B cell (primary cell): ENCODE measurements at regions not wholly inside any gene's neighbourhood (a gene's known extent, or its start where the extent isn't known, plus 50 kb on each side); places are given as distances from the start of the nearest gene placed in this dataset.

Experiments
- ATAC-seq: fragments of 200-7000 bp; cut with Tn5 transposase; one replicate; pipeline ENCODE4 v1.10.0; 2021; ENCODE audit warnings: low read depth, mild to moderate bottlenecking, moderate number of reproducible peaks, moderate library complexity
- CTCF ChIA-PET: fragments of 350-600 bp; sonication (Branson Sonifier 250); formaldehyde crosslinking; loops from one replicate; lab custom pipeline; 2021; ENCODE audit warnings: antibody characterized with exemption, inconsistent platforms; lab: Charles Lee
- POLR2A ChIA-PET: fragments of 350-600 bp; sonication (Branson Sonifier 250); formaldehyde crosslinking; loops from one replicate; lab custom pipeline; 2021; ENCODE audit warnings: antibody characterized with exemption; lab: Charles Lee
- DNase-seq: peaks from one replicate; pipeline ENCODE4 v3.0.0; 2013
- H2AFZ ChIP-seq: 2 replicates; pipeline ENCODE4 v1.6.1; 2012; ENCODE audit warnings: mild to moderate bottlenecking, low read depth, low read length; ENCODE audit not compliant: insufficient read depth, poor library complexity, severe bottlenecking
- H3K27ac ChIP-seq, 2 donors: 1 replicate in 1 of 2; 2 replicates in 1 of 2; pipeline ENCODE4 v1.5.1; 2012 to 2013; ENCODE audit warnings: low read length in 2 of 2, mild to moderate bottlenecking in 2 of 2, moderate library complexity in 1 of 2
- H3K27me3 ChIP-seq, 4 experiments: fragments of 200-600 bp in 1 of 4; sonication (generic) in 1 of 4; replicated peaks in 1 of 4; 1 replicate in 2 of 4; 2 replicates in 2 of 4; pipeline versions ENCODE4 v1.6.1 to v1.7.0; 2013 to 2016; ENCODE audit warnings: low read length in 3 of 4, mild to moderate bottlenecking in 2 of 4, mixed read lengths in 1 of 4, moderate library complexity in 1 of 4; ENCODE audit not compliant: insufficient read depth in 4 of 4, control insufficient read depth in 3 of 4; ENCODE audit errors: control extremely low read depth in 1 of 4
- H3K36me3 ChIP-seq, 2 experiments: replicated peaks in 1 of 2; 1 replicate in 1 of 2; 2 replicates in 1 of 2; pipeline versions ENCODE4 v1.6.1 to v1.7.1; 2013; ENCODE audit warnings: low read length in 1 of 2; ENCODE audit not compliant: insufficient read depth in 2 of 2, control insufficient read depth in 1 of 2; ENCODE audit errors: control extremely low read depth in 1 of 2, extremely low read depth in 1 of 2
- H3K4me1 ChIP-seq, 2 donors: fragments of 200-600 bp in 1 of 2; sonication (generic) in 1 of 2; 1 replicate in 1 of 2; 2 replicates in 1 of 2; pipeline versions ENCODE4 v1.5.1 to v1.6.1; 2013 to 2017; ENCODE audit warnings: low read length in 2 of 2; ENCODE audit not compliant: control insufficient read depth in 2 of 2, insufficient read depth in 2 of 2
- H3K4me2 ChIP-seq: replicated peaks from 2 replicates; pipeline ENCODE3; 2012; ENCODE audit warnings: mild to moderate bottlenecking, low read depth, low read length; ENCODE audit not compliant: poor library complexity, severe bottlenecking
- H3K4me3 ChIP-seq, 5 experiments: fragments of 200-600 bp in 1 of 5; sonication (generic) in 1 of 5; 1 replicate in 3 of 5; 2 replicates in 2 of 5; pipeline versions ENCODE4 v1.5.1 to v1.7.0; 2011 to 2016; ENCODE audit warnings: low read length in 4 of 5, mild to moderate bottlenecking in 4 of 5, low read depth in 2 of 5, control low read depth in 1 of 5, moderate library complexity in 1 of 5; ENCODE audit not compliant: insufficient read depth in 1 of 5; ENCODE audit errors: control extremely low read depth in 1 of 5, extremely low read depth in 1 of 5
- H3K79me2 ChIP-seq: fragments of 200-600 bp; sonication (generic); one replicate; pipeline ENCODE4 v1.6.0; 2016; ENCODE audit warnings: low read length; ENCODE audit not compliant: control insufficient read depth, insufficient read depth
- H3K9ac ChIP-seq: fragments of 200-600 bp; sonication (generic); 2 replicates; pipeline ENCODE4 v1.6.1; 2017; ENCODE audit warnings: mild to moderate bottlenecking, low read length, moderate library complexity
- H3K9me3 ChIP-seq, 3 donors: one replicate each; pipeline versions ENCODE4 v1.6.1 to v1.7.1; 2013; ENCODE audit warnings: low read length in 2 of 3; ENCODE audit not compliant: control insufficient read depth in 2 of 3, insufficient read depth in 1 of 3; ENCODE audit errors: control extremely low read depth in 1 of 3
- H4K20me1 ChIP-seq: 2 replicates; pipeline ENCODE4 v1.6.0; 2012; ENCODE audit warnings: mild to moderate bottlenecking, low read length; ENCODE audit not compliant: insufficient read depth, control insufficient read depth, poor library complexity, severe bottlenecking
- H3K27ac Mint-ChIP-seq: one replicate; pipeline ENCODE4 v1.8.0; 2021; ENCODE audit warnings: mixed read lengths
- H3K27me3 Mint-ChIP-seq: one replicate; pipeline ENCODE4 v1.8.0; 2021; ENCODE audit warnings: mixed read lengths
- H3K4me1 Mint-ChIP-seq: one replicate; pipeline ENCODE4 v1.8.0; 2021; ENCODE audit warnings: mixed read lengths
- H3K4me3 Mint-ChIP-seq: one replicate; pipeline ENCODE4 v1.8.0; 2021; ENCODE audit warnings: mixed read lengths
- H3K9me3 Mint-ChIP-seq: one replicate; pipeline ENCODE4 v1.8.0; 2022; ENCODE audit warnings: mixed read lengths; ENCODE audit not compliant: insufficient read depth
- CTCF ChIP-seq: fragments of 200-600 bp; IDR thresholded peaks from one replicate; pipeline ENCODE4 v1.8.0; 2022; ENCODE audit warnings: antibody characterized with exemption, mild to moderate bottlenecking
- EZH2 ChIP-seq: IDR thresholded peaks from 2 replicates; pipeline ENCODE4 v1.6.1; 2012; ENCODE audit warnings: borderline replicate concordance, low read depth, mild to moderate bottlenecking, moderate library complexity, low read length; ENCODE audit not compliant: insufficient read depth, poor library complexity, severe bottlenecking
- WGBS: methylation state at CpG from one replicate; pipeline ENCODE4 v1.1.5; 2013; ENCODE audit warnings: missing lambda C conversion rate; ENCODE audit not compliant: insufficient coverage; 5-methylcytosine and 5-hydroxymethylcytosine counted together
- intact Hi-C: fragments of 100-400 bp; cut with micrococcal nuclease; formaldehyde crosslinking; loops from one replicate; pipeline ENCODE4 v1.10.0; 2022

DNA sequence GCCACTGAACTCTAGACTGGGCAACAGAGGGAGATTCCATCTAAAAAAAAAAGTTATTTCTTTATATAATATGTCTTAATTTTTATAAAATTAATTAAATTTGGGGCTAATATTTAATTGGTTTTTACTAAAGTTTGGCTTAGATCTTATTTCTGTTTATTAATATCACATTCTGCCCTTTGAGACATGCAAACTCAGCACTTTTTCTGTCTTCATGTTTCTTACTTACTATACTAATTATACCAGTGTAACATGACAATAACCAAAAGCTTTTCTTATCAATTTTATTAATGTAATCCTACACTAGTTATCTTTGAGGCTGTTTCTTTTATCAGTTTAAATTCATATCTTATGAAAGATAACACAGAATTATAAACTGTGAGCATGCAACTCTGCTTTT lies 475.9 kb upstream of the GRID2 start:
- ATAC-seq (no peak), DNase-seq (no peak)
- peaks cover 12% of the 10 kb centered on the region for H3K9me3 Mint-ChIP-seq
- Histone ChIP-seq H3K9me3 (peaks cover 0 to 3% (median 3%) of the 10 kb centered on the region in 3 donors), H3K27ac (no peak overlapping the region), H3K9ac (no peak overlapping the region), H4K20me1 (no peaks in the 10 kb centered on the region), H3K36me3 (no peaks in the 10 kb centered on the region), H3K4me3 (no peak overlapping the region), H3K4me2 (no peak overlapping the region), H3K4me1 (no peaks in the 10 kb centered on the region), H3K79me2 (no peaks in the 10 kb centered on the region), H3K27me3 (no peaks in the 10 kb centered on the region), H2AFZ (no peak overlapping the region)
- intact Hi-C loops = no loop called here
- ChIA-PET CTCF (no interaction called here), POLR2A (no interaction called here)
- H3K27me3 Mint-ChIP-seq = no peaks in the 10 kb centered on the region
- no peaks in the 10 kb centered on the region for H3K4me1 Mint-ChIP-seq
- no peak overlapping the region for H3K27ac Mint-ChIP-seq
- no peak overlapping the region for H3K4me3 Mint-ChIP-seq
- TF ChIP-seq CTCF (no peak), EZH2 (no peak)

- Mint-ChIP-seq H3K4me1 (no peaks in the 10 kb centered on the region), H3K27ac (no peak overlapping the region), H3K4me3 (no peak overlapping the region), H3K9me3 (peaks cover 22% of the 10 kb centered on the region), H3K27me3 (no peaks in the 10 kb centered on the region)
- no peak for TF ChIP-seq EZH2
- no peak for TF ChIP-seq CTCF
- Histone ChIP-seq H3K79me2 (no peaks in the 10 kb centered on the region), H3K4me1 (no peaks in the 10 kb centered on the region), H3K27me3 (no peaks in the 10 kb centered on the region), H2AFZ (no peak overlapping the region), H3K27ac (no peak overlapping the region), H3K9me3 (peaks cover 0 to 12% (median 8%) of the 10 kb centered on the region in 3 donors), H3K36me3 (no peaks in the 10 kb centered on the region), H3K4me2 (no peak overlapping the region), H3K4me3 (no peak overlapping the region), H3K9ac (no peak overlapping the region), H4K20me1 (no peaks in the 10 kb centered on the region)
- ChIA-PET POLR2A (no interaction called here), CTCF (no interaction called here)
- no peak for DNase-seq
- intact Hi-C loops = no loop called here
- ATAC-seq = no peak
- no CpG with 5 or more reads among the region's 1 CpG for WGBS
Observed at GRCh38 chr4:91829531-91829930, 474.2 kb upstream of the GRID2 start.
